B cell (primary cell): ENCODE measurements at regions not wholly inside any gene's neighbourhood (a gene's known extent, or its start where the extent isn't known, plus 50 kb on each side); places are given as distances from the start of the nearest gene placed in this dataset.

ENCODE experiments used
- ATAC-seq: fragments of 200-7000 bp; cut with Tn5 transposase; one replicate; pipeline ENCODE4 v1.10.0; 2021; ENCODE audit warnings: low read depth, mild to moderate bottlenecking, moderate number of reproducible peaks, moderate library complexity
- CTCF ChIA-PET: fragments of 350-600 bp; sonication (Branson Sonifier 250); formaldehyde crosslinking; loops from one replicate; lab custom pipeline; 2021; ENCODE audit warnings: antibody characterized with exemption, inconsistent platforms; lab: Charles Lee
- POLR2A ChIA-PET: fragments of 350-600 bp; sonication (Branson Sonifier 250); formaldehyde crosslinking; loops from one replicate; lab custom pipeline; 2021; ENCODE audit warnings: antibody characterized with exemption; lab: Charles Lee
- DNase-seq: peaks from one replicate; pipeline ENCODE4 v3.0.0; 2013
- H2AFZ ChIP-seq: 2 replicates; pipeline ENCODE4 v1.6.1; 2012; ENCODE audit warnings: mild to moderate bottlenecking, low read depth, low read length; ENCODE audit not compliant: insufficient read depth, poor library complexity, severe bottlenecking
- H3K27ac ChIP-seq, 2 donors: 1 replicate in 1 of 2; 2 replicates in 1 of 2; pipeline ENCODE4 v1.5.1; 2012 to 2013; ENCODE audit warnings: low read length in 2 of 2, mild to moderate bottlenecking in 2 of 2, moderate library complexity in 1 of 2
- H3K27me3 ChIP-seq, 4 experiments: fragments of 200-600 bp in 1 of 4; sonication (generic) in 1 of 4; replicated peaks in 1 of 4; 1 replicate in 2 of 4; 2 replicates in 2 of 4; pipeline versions ENCODE4 v1.6.1 to v1.7.0; 2013 to 2016; ENCODE audit warnings: low read length in 3 of 4, mild to moderate bottlenecking in 2 of 4, mixed read lengths in 1 of 4, moderate library complexity in 1 of 4; ENCODE audit not compliant: insufficient read depth in 4 of 4, control insufficient read depth in 3 of 4; ENCODE audit errors: control extremely low read depth in 1 of 4
- H3K36me3 ChIP-seq, 2 experiments: replicated peaks in 1 of 2; 1 replicate in 1 of 2; 2 replicates in 1 of 2; pipeline versions ENCODE4 v1.6.1 to v1.7.1; 2013; ENCODE audit warnings: low read length in 1 of 2; ENCODE audit not compliant: insufficient read depth in 2 of 2, control insufficient read depth in 1 of 2; ENCODE audit errors: control extremely low read depth in 1 of 2, extremely low read depth in 1 of 2
- H3K4me1 ChIP-seq, 2 donors: fragments of 200-600 bp in 1 of 2; sonication (generic) in 1 of 2; 1 replicate in 1 of 2; 2 replicates in 1 of 2; pipeline versions ENCODE4 v1.5.1 to v1.6.1; 2013 to 2017; ENCODE audit warnings: low read length in 2 of 2; ENCODE audit not compliant: control insufficient read depth in 2 of 2, insufficient read depth in 2 of 2
- H3K4me2 ChIP-seq: replicated peaks from 2 replicates; pipeline ENCODE3; 2012; ENCODE audit warnings: mild to moderate bottlenecking, low read depth, low read length; ENCODE audit not compliant: poor library complexity, severe bottlenecking
- H3K4me3 ChIP-seq, 5 experiments: fragments of 200-600 bp in 1 of 5; sonication (generic) in 1 of 5; 1 replicate in 3 of 5; 2 replicates in 2 of 5; pipeline versions ENCODE4 v1.5.1 to v1.7.0; 2011 to 2016; ENCODE audit warnings: low read length in 4 of 5, mild to moderate bottlenecking in 4 of 5, low read depth in 2 of 5, control low read depth in 1 of 5, moderate library complexity in 1 of 5; ENCODE audit not compliant: insufficient read depth in 1 of 5; ENCODE audit errors: control extremely low read depth in 1 of 5, extremely low read depth in 1 of 5
- H3K79me2 ChIP-seq: fragments of 200-600 bp; sonication (generic); one replicate; pipeline ENCODE4 v1.6.0; 2016; ENCODE audit warnings: low read length; ENCODE audit not compliant: control insufficient read depth, insufficient read depth
- H3K9ac ChIP-seq: fragments of 200-600 bp; sonication (generic); 2 replicates; pipeline ENCODE4 v1.6.1; 2017; ENCODE audit warnings: mild to moderate bottlenecking, low read length, moderate library complexity
- H3K9me3 ChIP-seq, 3 donors: one replicate each; pipeline versions ENCODE4 v1.6.1 to v1.7.1; 2013; ENCODE audit warnings: low read length in 2 of 3; ENCODE audit not compliant: control insufficient read depth in 2 of 3, insufficient read depth in 1 of 3; ENCODE audit errors: control extremely low read depth in 1 of 3
- H4K20me1 ChIP-seq: 2 replicates; pipeline ENCODE4 v1.6.0; 2012; ENCODE audit warnings: mild to moderate bottlenecking, low read length; ENCODE audit not compliant: insufficient read depth, control insufficient read depth, poor library complexity, severe bottlenecking
- H3K27ac Mint-ChIP-seq: one replicate; pipeline ENCODE4 v1.8.0; 2021; ENCODE audit warnings: mixed read lengths
- H3K27me3 Mint-ChIP-seq: one replicate; pipeline ENCODE4 v1.8.0; 2021; ENCODE audit warnings: mixed read lengths
- H3K4me1 Mint-ChIP-seq: one replicate; pipeline ENCODE4 v1.8.0; 2021; ENCODE audit warnings: mixed read lengths
- H3K4me3 Mint-ChIP-seq: one replicate; pipeline ENCODE4 v1.8.0; 2021; ENCODE audit warnings: mixed read lengths
- H3K9me3 Mint-ChIP-seq: one replicate; pipeline ENCODE4 v1.8.0; 2022; ENCODE audit warnings: mixed read lengths; ENCODE audit not compliant: insufficient read depth
- EZH2 ChIP-seq: IDR thresholded peaks from 2 replicates; pipeline ENCODE4 v1.6.1; 2012; ENCODE audit warnings: borderline replicate concordance, low read depth, mild to moderate bottlenecking, moderate library complexity, low read length; ENCODE audit not compliant: insufficient read depth, poor library complexity, severe bottlenecking
- WGBS: methylation state at CpG from one replicate; pipeline ENCODE4 v1.1.5; 2013; ENCODE audit warnings: missing lambda C conversion rate; ENCODE audit not compliant: insufficient coverage; 5-methylcytosine and 5-hydroxymethylcytosine counted together
- intact Hi-C: fragments of 100-400 bp; cut with micrococcal nuclease; formaldehyde crosslinking; loops from one replicate; pipeline ENCODE4 v1.10.0; 2022
- TF ChIP-seq, protein P1 (sequence below): fragments of 200-600 bp; IDR thresholded peaks from one replicate; pipeline ENCODE4 v1.8.0; 2022; ENCODE audit warnings: antibody characterized with exemption, mild to moderate bottlenecking

DNA sequence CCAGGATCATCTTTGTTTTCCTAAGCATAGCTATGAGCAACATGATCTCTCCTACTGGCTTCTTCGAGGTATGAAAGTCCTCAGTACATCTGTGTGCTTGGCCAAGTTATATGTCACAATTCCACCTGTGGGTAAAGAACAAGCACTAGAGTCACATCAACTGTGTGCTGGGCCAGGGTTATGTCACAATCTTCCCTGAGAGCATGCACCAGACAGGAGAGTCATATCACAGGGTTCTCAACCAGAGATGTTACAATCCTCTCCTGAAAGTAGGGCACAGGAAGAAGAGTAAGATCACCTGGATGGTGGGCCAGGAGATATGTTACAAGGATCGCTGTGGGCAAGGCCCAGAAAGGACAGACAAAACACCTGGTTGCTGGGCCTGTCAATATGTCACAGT is 143.7 kb downstream of the ZNF675 start:
- TF ChIP-seq, protein P1, sequence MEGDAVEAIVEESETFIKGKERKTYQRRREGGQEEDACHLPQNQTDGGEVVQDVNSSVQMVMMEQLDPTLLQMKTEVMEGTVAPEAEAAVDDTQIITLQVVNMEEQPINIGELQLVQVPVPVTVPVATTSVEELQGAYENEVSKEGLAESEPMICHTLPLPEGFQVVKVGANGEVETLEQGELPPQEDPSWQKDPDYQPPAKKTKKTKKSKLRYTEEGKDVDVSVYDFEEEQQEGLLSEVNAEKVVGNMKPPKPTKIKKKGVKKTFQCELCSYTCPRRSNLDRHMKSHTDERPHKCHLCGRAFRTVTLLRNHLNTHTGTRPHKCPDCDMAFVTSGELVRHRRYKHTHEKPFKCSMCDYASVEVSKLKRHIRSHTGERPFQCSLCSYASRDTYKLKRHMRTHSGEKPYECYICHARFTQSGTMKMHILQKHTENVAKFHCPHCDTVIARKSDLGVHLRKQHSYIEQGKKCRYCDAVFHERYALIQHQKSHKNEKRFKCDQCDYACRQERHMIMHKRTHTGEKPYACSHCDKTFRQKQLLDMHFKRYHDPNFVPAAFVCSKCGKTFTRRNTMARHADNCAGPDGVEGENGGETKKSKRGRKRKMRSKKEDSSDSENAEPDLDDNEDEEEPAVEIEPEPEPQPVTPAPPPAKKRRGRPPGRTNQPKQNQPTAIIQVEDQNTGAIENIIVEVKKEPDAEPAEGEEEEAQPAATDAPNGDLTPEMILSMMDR = no peak
- no peak for TF ChIP-seq EZH2
- no peak overlapping the region for H3K4me2 ChIP-seq
- Mint-ChIP-seq H3K27me3 (no peaks in the 10 kb centered on the region), H3K4me1 (no peaks in the 10 kb centered on the region), H3K27ac (no peak overlapping the region), H3K4me3 (no peak overlapping the region), H3K9me3 (no peaks in the 10 kb centered on the region)
- intact Hi-C loops = no loop called here
- no peaks in the 10 kb centered on the region for H3K27me3 ChIP-seq
- no peaks in the 10 kb centered on the region for H3K4me1 ChIP-seq
- peaks cover 0 to 4% (median 1%) of the 10 kb centered on the region in 3 donors for H3K9me3 ChIP-seq
- ChIA-PET POLR2A (no interaction called here), CTCF (no interaction called here)
- DNase-seq (no peak), ATAC-seq (no peak)
- H3K79me2 ChIP-seq = no peaks in the 10 kb centered on the region
- no peak overlapping the region for H3K9ac ChIP-seq
- 77% methylated on average over 1 of the region's 2 CpGs for WGBS
- H3K36me3 ChIP-seq = no peaks in the 10 kb centered on the region
- no peak overlapping the region for H3K4me3 ChIP-seq
- no peak overlapping the region for H2AFZ ChIP-seq
- H4K20me1 ChIP-seq = no peaks in the 10 kb centered on the region
- H3K27ac ChIP-seq = no peak overlapping the region

DNA sequence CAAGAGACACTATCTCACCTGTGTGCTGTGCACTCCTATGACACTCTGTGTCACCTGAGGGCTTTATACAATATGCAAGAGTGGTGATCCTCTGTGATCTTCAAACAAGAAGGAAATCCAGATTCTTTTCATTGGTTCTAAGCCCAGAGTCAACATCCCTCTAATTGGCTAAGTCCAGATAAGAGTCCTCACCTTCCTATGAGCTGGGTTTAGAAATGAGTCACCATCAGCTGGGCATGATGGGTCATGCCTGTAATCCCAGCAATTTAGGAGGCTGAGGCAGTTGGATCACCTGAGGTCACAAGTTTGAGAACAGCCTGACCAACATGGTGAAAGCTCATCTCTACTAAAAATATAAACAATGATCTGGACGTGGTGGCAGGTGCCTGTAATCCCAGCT is 144.4 kb downstream of the ZNF675 start:
- Histone ChIP-seq H3K9ac (no peak overlapping the region), H3K36me3 (no peaks in the 10 kb centered on the region), H3K27ac (no peak overlapping the region), H3K27me3 (no peaks in the 10 kb centered on the region), H3K4me3 (no peak overlapping the region), H4K20me1 (no peaks in the 10 kb centered on the region), H3K79me2 (no peaks in the 10 kb centered on the region), H3K9me3 (peaks cover 0 to 2% (median 0%) of the 10 kb centered on the region in 3 donors), H3K4me1 (no peaks in the 10 kb centered on the region), H2AFZ (no peak overlapping the region), H3K4me2 (no peak overlapping the region)
- H3K9me3 Mint-ChIP-seq = no peaks in the 10 kb centered on the region
- no peaks in the 10 kb centered on the region for H3K4me1 Mint-ChIP-seq
- H3K27ac Mint-ChIP-seq = no peak overlapping the region
- CTCF ChIA-PET = no interaction called here
- WGBS = no CpG with 5 or more reads among the region's 1 CpG
- no peak overlapping the region for H3K4me3 Mint-ChIP-seq
- POLR2A ChIA-PET = no interaction called here
- ATAC-seq (no peak), DNase-seq (no peak)
- H3K27me3 Mint-ChIP-seq = no peaks in the 10 kb centered on the region
- TF ChIP-seq, protein P1 = no peak
- TF ChIP-seq EZH2 = no peak
- intact Hi-C loops = no loop called here
